Thyroid gland (tissue), 4 donors: ENCODE measurements at regions not wholly inside any gene's neighbourhood (a gene's known extent, or its start where the extent isn't known, plus 50 kb on each side); places are given as distances from the start of the nearest gene placed in this dataset.

ENCODE experiments used
- DNase-seq, 2 donors: peaks; one replicate each; pipeline ENCODE4 v3.0.0-alpha.2; 2019
- H3K27ac ChIP-seq, 3 donors: fragments of 200-600 bp; sonication (generic); 1 replicate in 2 of 3; 2 replicates in 1 of 3; pipeline ENCODE4 v1.5.1; 2016 to 2019; ENCODE audit warnings: mild to moderate bottlenecking in 1 of 3, moderate library complexity in 1 of 3
- H3K27me3 ChIP-seq: fragments of 200-600 bp; sonication (generic); one replicate; pipeline ENCODE4 v1.5.1; 2019
- H3K36me3 ChIP-seq, 2 donors: fragments of 200-600 bp; sonication (generic); one replicate each; pipeline ENCODE4 v1.5.1; 2016 to 2019
- H3K4me1 ChIP-seq, 2 donors: fragments of 200-600 bp; sonication (generic); one replicate each; pipeline ENCODE4 v1.5.1; 2017 to 2019
- H3K4me3 ChIP-seq, 3 donors: fragments of 200-600 bp; sonication (generic); replicated peaks in 1 of 3; 1 replicate in 2 of 3; 2 replicates in 1 of 3; pipeline ENCODE4 v1.5.1; 2016; ENCODE audit warnings: mild to moderate bottlenecking in 1 of 3
- H3K9me3 ChIP-seq: fragments of 200-600 bp; sonication (generic); one replicate; pipeline ENCODE4 v1.5.1; 2017
- CTCF ChIP-seq, 6 experiments: fragments of 200-600 bp in 3 of 6; fragments of 450-650 bp in 3 of 6; sonication (generic) in 3 of 6; IDR thresholded peaks; one replicate each; pipeline ENCODE4 v1.5.1; 2016 to 2019; ENCODE audit warnings: antibody characterized with exemption in 6 of 6, mild to moderate bottlenecking in 2 of 6, inconsistent platforms in 1 of 6, moderate library complexity in 1 of 6
- POLR2A ChIP-seq, 2 donors: fragments of 450-650 bp; IDR thresholded peaks; one replicate each; pipeline ENCODE4 v1.6.1; 2017; ENCODE audit warnings: antibody characterized with exemption in 2 of 2, mild to moderate bottlenecking in 2 of 2, moderate library complexity in 1 of 2
- WGBS, 2 donors: methylation state at CpG; one replicate each; pipeline ENCODE4 v1.1.5; 2017; 5-methylcytosine and 5-hydroxymethylcytosine counted together
- intact Hi-C: fragments of 100-400 bp; cut with DNase I; formaldehyde crosslinking; loops from one replicate; pipeline ENCODE4 v1.15.1; 2023

- Histone ChIP-seq H3K27ac (no peak overlapping the region), H3K36me3 (no peaks in the 10 kb centered on the region), H3K4me1 (no peaks in the 10 kb centered on the region), H3K27me3 (no peaks in the 10 kb centered on the region), H3K4me3 (no peak overlapping the region), H3K9me3 (no peaks in the 10 kb centered on the region)
- TF ChIP-seq CTCF (IDR thresholded peaks at IDR 0.05): no peak
- TF ChIP-seq POLR2A (IDR thresholded peaks at IDR 0.05): no peak
- 72 to 81% methylated on average over 4 of the region's 4 CpGs for WGBS, 2 donors
- intact Hi-C loops: no loop called here
- no peak for DNase-seq
Measured at GRCh38 chr18:27501671-27502070, 316.6 kb upstream of the CHST9 start.

GRCh38 chr18:27500531-27500930, 315.4 kb upstream of the CHST9 start:
- intact Hi-C loops: no loop called here
- Histone ChIP-seq H3K36me3 (no peaks in the 10 kb centered on the region), H3K4me1 (no peaks in the 10 kb centered on the region), H3K27ac (no peak overlapping the region), H3K9me3 (no peaks in the 10 kb centered on the region), H3K27me3 (no peaks in the 10 kb centered on the region), H3K4me3 (no peak overlapping the region)
- no peak for DNase-seq
- 70 to 73% methylated on average over 5 of the region's 5 CpGs for WGBS, 2 donors
- TF ChIP-seq CTCF (IDR thresholded peaks at IDR 0.05): no peak
- TF ChIP-seq POLR2A (IDR thresholded peaks at IDR 0.05): no peak

GRCh38 chr18:27497246-27497645, 312.1 kb upstream of the CHST9 start:
- H3K36me3 ChIP-seq: no peaks in the 10 kb centered on the region
- no peak for TF ChIP-seq POLR2A (IDR thresholded peaks at IDR 0.05)
- no peak for TF ChIP-seq CTCF (IDR thresholded peaks at IDR 0.05)
- no peak overlapping the region for H3K27ac ChIP-seq
- no peak for DNase-seq
- intact Hi-C loops: no loop called here
- no peaks in the 10 kb centered on the region for H3K9me3 ChIP-seq
- no peak overlapping the region for H3K4me3 ChIP-seq
- WGBS, 2 donors: 89 to 90% methylated on average over 4 of the region's 4 CpGs
- H3K4me1 ChIP-seq: no peaks in the 10 kb centered on the region
- no peaks in the 10 kb centered on the region for H3K27me3 ChIP-seq

GRCh38 chr18:27493182-27493581, 308.1 kb upstream of the CHST9 start:
- no peak for DNase-seq
- Histone ChIP-seq H3K4me3 (no peak overlapping the region), H3K9me3 (no peaks in the 10 kb centered on the region), H3K4me1 (no peaks in the 10 kb centered on the region), H3K36me3 (no peaks in the 10 kb centered on the region), H3K27me3 (no peaks in the 10 kb centered on the region), H3K27ac (no peak overlapping the region)
- WGBS, 2 donors: 72 to 77% methylated on average over 4 of the region's 4 CpGs
- TF ChIP-seq POLR2A (IDR thresholded peaks at IDR 0.05) (no peak), CTCF (IDR thresholded peaks at IDR 0.05) (no peak)
- intact Hi-C loops: no loop called here

GRCh38 chr18:27491772-27492171, 306.7 kb upstream of the CHST9 start:
- H3K36me3 ChIP-seq: no peaks in the 10 kb centered on the region
- intact Hi-C loops: no loop called here
- WGBS, 2 donors: 17 to 21% methylated on average over 2 of the region's 2 CpGs

More at GRCh38 chr18:27491772-27492171, 306.7 kb upstream of the CHST9 start:
- H3K27me3 ChIP-seq: no peaks in the 10 kb centered on the region
- no peaks in the 10 kb centered on the region for H3K4me1 ChIP-seq
- H3K9me3 ChIP-seq: no peaks in the 10 kb centered on the region
- DNase-seq: no peak
- no peak overlapping the region for H3K27ac ChIP-seq
- TF ChIP-seq POLR2A (IDR thresholded peaks at IDR 0.05): no peak
- no peak for TF ChIP-seq CTCF (IDR thresholded peaks at IDR 0.05)
- no peak overlapping the region for H3K4me3 ChIP-seq
